GM19395 (cell line): ENCODE measurements at regions not wholly inside any gene's neighbourhood (a gene's known extent, or its start where the extent isn't known, plus 50 kb on each side); places are given as distances from the start of the nearest gene placed in this dataset.
"Not testable (repeated sequence)": the region's sequence is repeated elsewhere in the genome, so short reads cannot be mapped to it uniquely, and the experiment has no call there.

Experiments
- ATAC-seq: cut with Tn5 transposase; IDR thresholded peaks from one replicate; pipeline ENCODE4 v1.9.1; 2021; ENCODE audit warnings: mild to moderate bottlenecking, moderate library complexity; ENCODE audit not compliant: unreplicated experiment

DNA sequence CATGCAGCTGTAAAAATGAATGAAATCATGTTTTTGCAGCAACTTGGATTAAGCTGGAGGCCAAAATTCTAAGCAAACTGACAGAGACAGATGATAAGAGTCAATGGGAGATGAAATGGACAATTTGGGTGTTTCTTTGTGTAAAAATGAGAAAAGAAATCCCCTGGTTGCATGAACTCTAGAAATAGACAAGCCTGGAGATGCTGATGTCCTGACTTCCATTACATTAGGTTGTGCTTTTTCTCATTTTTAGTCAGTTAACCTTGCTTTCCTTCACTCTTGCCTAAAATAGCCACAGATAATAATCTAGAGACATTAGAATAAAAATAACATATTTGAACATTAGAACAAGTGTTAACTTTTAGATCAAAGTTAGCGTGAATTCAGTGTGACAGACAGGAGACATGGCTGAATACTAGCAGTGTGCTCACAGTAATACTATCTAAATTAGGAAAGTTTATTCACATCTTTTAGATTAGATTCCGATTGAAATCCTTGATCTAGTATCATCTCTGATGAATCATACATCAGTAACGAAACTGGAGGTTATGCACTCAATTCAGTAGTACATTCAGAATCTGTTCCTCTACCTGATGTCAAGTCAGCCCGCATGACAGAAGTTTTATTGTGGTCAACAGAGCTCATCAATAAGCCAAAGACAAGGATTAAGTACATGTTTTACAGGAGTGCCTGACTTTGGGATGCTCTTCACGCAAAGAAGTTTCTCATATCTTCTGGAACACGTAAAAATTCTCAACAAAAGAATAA lies 948.1 kb downstream of the TMEM121 start:
- ATAC-seq = not testable (repeated sequence)

DNA sequence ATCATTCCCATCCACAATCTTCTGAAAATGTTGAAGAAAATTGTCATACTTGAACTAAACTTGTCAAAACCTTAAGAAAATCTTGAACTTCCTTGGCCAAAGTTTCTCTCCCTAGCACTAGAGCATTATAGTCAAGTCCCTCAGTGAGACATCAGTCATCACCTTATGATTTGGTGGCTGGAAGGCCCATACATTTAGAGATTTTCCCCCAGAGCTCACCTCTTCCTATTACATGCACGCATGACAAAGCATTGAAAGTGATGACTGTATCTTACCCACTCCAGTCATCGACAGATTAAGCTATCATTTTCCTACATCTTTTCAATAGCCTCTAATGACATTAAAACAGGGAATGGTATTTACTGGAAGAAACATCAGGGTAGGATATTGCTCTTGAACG lies 948.8 kb downstream of the TMEM121 start:
- ATAC-seq = not testable (repeated sequence)

DNA sequence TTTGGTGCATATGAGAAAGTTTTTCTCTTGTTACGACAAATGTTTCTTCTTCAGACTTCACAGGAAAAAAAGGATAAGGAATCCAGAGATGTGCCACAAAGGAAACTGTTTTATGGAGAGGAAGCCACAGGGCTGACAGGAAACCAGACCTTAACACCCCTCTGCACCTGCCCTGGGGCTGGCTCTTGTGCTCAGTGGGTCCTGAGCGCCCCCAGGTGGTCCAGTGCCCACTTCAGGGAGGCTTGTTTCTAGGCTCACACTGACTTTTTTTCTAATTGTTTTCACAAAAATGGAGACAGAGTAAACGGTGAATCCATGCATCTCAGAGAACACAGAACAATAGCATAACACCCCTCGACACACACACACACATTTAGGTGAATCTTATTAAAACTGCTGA lies 951.2 kb downstream of the TMEM121 start:
- ATAC-seq = not testable (repeated sequence)

DNA sequence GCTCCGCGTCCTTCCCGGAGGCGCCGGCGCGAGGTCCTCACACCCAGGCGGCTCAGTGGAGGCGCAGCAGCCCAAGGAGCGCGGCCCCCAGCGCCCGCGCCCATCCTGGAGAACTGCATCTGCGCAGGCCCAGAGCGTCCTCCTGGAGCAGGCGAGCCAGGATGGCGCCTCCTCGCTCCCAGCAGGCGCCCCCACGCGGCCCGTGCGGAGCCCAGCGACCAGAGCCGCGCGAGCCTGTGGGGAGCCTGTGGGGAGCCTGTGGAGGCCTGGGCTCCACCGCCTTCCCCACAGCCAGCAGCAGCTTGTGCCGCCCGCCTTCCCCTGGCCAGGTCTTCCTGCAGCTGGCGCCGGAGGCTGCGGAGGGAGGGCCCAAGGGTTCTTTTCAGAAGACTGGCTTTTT lies 953.9 kb downstream of the TMEM121 start:
- not testable (repeated sequence) for ATAC-seq

DNA sequence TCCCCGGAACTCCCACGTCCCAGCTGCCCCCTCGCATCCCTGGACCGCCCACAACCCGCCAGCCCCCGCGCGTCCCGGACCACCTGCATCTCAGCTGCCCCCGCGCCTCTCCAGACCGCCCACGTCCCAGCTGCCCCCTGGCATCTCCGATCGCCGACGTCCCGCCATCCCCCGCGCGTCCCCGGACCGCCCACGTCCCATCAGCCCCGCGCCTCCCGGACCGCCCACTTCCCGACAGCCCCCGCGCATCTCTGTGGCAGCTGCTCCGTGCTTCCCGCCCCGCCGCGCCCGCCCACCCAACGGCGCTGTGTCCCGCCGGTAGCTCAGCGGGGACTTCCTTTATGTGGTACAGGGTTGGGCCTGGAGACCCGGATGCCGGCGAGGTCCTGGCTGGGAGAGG lies 955.8 kb downstream of the TMEM121 start:
- ATAC-seq = not testable (repeated sequence)

DNA sequence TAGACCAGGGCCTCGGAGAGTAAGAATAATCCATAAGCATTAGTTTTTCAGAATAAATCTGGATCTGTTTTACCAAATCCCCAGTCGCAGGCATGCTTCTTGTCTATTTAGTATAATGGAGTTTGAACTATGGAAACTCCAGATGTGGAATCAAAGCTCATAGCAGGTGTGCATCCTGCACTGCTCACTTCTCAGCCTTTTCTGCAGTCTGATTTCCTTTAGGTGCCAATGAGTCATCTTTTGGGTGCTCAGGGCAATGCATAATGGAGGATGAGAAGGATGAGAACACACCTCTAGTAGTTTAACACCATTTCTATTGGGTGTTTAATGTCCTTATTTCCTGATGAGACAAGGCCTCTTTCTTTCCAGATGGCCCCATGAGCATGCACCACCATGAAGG lies 961.2 kb downstream of the TMEM121 start:
- ATAC-seq = no peak

DNA sequence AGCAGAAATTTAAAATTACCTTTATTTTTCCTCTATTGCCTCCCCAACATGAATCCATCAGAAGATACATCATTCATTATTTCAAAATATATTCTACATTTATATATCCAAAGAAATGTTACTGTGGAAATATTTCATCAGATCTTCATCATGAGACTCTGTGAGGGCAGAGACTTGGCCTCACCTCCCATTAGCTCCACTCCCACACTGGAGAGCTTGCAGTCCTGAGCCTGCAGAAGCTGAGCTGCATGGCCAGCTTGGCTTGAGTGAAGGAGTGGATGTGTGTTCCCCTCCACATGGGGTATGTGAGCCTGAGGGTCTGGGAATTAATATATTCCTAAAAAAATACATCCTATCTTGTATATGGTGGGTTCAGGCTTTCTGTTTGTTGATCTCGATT lies 961.9 kb downstream of the TMEM121 start:
- no peak for ATAC-seq

DNA sequence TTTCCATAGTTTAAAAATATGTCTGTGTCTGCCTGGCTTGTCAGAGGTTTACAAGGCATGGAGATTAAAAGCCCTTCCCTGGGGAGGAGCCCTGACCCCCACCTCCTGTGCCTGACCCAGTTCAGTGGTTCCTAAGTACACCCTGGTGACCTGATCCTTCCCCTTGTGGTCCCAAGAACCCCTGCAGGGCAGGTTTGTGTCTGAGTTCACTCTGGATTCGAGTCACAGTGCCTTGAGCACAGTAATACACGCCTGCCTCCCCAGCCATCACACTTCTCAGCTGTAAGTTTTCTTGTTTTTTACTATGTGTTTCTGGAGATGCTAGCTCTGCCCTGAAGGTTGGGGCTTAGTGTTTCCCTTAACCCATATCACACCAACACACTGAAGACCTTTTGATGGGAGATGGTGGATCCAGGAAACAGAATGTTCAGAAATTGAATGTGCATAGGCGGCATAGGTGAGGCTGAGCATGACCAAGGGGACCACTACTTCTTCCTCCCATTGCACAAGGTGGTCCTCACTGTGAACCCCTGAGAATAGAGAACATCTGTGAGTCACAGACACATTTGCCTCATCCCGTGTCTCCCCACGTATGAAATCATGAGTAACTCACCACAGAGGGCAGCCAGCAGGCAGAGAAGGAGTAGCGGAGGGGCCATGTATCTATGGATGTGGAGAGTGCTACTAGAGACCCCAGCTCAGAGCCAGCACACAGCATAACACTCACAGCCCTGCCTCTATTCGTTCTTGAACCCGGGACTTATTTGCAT lies 962.9 kb downstream of the TMEM121 start:
- no peak for ATAC-seq

DNA sequence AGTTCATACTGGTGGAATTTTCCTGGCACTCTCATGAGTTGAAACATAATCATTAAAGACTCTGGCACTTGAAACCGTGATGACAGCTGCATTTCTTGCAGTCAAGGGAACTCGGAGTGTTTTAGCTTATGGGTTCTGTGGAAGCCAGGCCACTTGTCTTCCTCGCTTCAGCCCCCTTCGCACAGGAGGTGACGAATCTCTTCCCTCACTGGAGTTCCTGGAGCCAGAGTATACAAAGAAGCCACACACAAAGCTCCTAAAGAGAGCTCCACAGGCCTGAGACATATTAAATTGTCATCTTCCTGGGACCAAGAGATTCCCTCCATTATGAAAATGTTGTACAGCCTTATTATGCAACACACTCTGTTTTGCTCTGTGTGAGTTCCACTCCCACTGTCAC lies 964.1 kb downstream of the TMEM121 start:
- no peak for ATAC-seq

DNA sequence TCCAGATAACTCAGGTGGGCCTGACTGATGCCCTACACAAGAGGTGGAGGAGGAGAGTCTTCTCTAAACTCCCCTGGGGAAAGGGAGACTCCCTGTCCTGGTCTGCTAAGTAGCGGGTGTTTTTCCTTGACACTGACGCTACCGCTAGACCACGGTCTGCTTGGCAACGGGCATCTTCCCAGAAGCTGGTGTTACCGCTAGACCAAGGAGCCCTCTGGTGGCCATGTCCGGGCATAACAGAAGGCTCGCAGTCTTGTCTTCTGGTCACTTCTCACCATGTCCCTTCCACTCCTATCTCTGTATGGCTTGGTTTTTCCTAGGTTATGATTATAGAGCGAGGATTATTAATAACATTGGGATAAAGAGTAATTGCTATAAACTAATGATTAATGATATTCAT lies 965.5 kb downstream of the TMEM121 start:
- no peak for ATAC-seq

DNA sequence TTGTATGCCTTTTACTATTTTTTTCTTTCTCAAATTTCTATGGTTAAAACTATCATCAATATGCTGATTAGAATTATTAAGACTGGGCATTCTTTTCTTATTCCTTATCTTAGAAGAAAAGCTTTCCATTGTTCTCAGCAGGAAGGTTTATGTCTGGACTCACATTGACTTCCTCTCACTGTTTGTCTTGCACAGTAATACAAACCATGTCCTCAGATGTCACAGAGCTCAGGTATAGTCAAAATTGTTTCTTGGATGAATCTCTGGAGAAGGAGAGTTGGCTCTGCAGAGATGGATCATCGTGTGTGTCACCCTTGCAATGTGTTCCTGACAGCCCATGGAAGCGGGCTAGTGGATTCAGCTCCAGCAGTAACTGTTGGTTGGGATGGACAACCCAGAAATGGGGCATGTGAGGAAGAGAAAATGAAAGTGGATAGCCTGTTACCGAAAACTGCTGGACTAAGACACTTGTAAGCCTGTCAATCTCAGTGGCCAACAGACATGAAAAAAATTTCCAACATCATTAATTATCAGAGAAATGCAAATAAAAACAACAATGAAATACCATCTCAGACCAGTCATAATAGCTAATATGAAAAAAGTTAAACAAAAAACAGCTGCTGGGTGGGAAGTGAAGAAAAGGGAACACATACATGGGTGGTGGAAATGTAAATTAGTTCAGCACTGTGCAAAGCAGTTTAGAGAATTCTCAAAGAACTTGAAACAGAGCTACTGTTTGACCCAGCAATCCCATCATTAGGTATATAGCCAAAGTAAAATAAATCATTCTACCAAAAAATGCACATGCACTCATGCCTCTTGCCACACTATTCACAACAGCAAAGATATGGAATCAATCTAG lies 967.8 kb downstream of the TMEM121 start:
- ATAC-seq = no peak

DNA sequence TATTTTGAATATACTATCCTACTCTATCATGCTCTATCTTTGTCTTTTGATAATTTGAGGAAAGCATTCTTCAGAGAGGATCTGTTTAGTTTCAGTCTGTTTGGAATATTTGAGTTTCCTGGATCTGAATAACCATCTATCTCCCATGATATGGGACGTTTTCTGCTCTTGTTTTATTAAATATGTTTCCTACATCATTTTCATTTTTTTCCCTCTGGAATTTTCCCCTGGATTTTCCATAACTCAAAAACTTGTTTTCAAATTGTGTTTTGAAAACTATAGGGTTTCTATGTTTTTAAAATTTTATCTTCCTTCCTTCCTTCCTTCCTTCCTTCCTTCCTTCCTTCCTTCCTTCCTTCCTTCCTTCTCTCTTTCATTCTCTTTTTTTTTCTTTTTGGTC lies 974.2 kb downstream of the TMEM121 start:
- ATAC-seq = no peak

DNA sequence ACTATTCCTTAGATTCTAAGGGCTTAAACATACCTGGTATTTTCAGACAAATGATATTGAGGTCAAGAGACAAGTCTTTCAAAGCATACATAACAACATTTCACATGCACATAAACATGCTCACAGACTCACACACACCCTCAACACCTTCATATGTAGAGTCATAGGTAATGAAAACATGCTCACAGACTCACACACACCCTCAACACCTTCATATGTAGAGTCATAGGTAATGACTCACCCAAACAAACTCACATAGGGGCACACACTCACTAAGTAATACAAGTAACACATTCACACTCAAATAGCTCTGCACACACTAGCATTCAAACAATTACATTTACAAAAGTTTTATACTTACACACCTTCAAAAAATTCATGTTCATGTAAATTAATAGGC lies 975.5 kb downstream of the TMEM121 start:
- ATAC-seq = no peak

DNA sequence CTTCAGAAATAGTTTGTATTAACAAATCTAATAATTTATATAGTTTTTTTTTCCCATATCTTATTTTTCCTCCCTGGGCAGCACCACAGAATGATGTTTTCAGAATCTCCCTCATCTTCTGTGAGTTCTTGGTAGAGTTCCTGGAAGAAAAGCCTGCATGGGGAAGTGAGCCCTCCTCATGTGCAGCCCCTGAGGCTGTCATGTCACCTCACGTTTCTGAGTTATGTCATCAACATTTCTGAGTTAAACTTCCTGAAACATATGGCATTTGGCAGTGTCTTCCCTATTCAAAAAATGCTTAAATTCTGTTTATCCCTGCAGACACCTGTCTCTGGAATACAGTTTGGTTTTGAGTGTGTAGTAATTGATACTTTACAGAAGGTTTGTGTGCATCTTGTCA lies 979.0 kb downstream of the TMEM121 start:
- no peak for ATAC-seq

DNA sequence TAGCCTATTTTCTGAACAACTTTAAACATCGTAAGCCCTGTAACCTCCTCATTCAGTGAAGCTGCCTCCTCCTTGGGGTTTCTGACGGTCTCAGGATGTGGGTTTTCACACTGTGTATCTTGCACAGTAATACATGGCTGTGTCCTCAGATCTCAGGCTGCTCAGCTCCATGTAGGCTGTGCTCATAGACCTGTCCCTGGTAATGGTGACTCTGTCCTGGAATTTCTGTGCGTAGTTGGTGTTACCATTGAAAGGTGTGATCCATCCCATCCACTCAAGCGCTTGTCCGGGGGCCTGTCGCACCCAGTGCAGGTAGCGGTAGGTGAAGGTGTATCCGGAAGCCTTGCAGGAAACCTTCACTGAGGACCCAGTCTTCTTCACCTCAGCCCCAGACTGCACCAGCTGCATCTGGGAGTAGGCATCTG lies 980.5 kb downstream of the TMEM121 start:
- ATAC-seq = no peak

DNA sequence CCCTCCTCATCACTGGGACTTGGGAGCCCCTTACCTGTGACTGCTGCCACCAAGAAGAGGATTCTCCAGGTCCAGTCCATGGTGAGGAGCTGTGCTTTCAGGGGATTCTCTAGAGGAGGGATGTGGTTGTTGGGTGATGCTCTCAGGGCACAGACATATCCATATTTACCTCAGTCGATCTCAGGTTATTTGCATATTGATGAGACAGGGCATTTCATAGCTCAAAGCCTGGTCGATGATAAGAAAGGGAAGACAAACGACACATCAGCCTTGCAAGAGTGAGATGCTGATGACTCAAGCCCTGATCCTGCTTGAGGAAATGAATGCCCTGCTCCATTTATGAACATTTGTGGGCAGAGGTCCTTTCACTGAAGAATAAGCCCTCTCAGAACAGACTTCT lies 981.0 kb downstream of the TMEM121 start:
- no peak for ATAC-seq

DNA sequence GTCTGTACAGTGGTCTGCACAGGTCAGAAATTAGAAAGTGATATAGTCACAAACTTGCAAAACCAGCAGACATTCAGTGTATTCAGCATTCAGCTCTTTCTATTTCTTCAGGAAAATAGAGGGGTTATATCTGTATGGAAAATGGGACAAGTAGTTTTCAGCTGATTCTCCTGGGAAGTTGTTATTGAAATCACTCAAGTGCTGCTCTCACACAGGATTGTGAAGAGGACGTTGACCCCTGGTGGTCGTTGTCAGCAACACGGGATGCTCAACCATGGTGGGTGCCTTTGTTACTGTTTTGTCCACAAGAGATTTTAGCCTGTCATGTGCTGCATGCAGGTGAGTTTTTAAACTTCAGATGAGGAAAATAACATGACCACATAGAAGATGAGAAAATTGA lies 981.8 kb downstream of the TMEM121 start:
- ATAC-seq = no peak

DNA sequence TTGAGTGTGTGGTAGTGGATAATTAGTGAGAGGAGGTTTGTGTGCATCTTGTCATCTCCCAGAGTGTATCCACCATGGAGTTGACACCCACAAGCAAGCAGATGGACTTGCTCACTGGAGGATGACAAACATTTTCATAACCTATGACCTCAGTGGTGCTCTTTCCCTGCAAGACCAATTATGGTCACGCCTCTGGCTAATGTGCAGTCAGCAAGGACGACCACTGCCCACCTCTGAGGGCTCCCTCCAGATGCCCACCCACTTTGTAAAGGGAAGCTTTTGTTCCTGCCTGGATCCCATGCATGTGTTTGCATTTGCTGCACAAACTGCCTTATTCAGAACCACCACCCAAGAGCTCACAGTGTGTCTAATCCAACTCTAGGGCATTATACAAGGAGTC lies 982.8 kb downstream of the TMEM121 start:
- ATAC-seq = no peak

DNA sequence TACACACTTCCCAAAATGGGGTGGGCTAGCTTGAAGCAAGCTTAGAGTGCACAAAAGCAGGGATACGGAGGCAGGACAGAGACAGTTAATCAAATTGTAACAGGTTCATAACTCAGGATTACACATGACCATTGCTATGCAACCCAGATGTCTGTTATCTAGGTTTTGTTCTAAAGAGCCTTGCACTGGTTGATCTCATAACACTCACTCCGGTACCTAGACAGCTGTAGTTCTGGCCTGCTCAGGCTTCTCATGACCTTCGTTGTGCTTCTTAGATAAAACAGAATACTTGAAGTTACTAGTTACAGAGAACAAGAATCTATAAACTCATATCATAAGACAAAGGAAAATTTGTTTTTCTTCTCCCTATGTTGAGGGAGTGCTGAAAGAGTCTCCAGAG lies 983.4 kb downstream of the TMEM121 start:
- no peak for ATAC-seq

DNA sequence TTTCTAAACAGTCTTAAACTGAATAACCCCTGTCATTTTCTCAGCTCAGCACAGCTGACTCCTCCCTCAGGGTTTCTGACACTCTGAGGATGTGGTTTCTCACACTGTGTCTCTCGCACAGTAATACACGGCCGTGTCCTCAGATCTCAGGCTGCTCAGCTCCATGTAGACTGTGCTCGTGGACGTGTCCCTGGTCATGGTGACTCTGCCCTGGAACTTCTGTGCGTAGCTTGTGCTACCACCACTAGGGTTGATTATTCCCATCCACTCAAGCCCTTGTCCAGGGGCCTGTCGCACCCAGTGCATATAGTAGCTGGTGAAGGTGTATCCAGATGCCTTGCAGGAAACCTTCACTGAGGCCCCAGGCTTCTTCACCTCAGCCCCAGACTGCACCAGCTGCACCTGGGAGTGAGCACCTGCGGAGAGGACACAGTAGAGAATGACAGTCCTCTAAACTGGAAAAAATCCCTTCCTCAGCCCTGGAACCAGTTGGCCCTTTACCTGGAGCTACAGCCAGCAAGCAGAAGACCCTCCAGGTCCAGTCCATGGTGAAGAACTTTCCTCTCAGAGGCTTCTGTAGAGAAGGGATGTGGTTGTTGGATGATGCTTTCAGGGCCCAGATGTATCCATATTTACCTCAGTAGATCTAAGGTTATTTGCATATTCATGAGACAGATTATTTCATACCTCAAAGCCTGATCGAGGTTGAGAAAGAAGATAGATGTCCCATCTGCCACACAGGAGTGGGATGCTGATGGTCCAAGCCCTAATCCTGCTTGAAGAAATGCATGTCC lies 984.8 kb downstream of the TMEM121 start:
- ATAC-seq = no peak

DNA sequence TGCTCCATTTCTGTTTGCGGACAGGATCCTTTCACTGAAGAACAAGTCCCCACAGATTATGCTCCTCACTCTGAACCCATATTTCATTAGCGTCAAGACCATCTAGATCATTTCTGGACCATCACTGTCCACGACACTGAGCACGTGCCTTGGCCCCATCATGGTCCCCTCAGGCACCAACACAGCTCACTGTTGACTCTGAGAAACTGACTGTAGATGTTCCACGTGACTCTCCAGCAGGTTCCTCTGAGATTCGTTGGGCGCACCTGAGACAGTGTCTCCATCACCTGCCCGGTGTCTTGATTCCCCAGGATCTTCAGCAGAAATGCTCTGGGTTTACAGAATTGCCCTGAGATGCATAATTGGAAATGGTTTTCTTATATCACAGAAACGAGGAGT lies 985.4 kb downstream of the TMEM121 start:
- no peak for ATAC-seq
